Neural progenitor cell (in vitro differentiated cells): ENCODE measurements at regions not wholly inside any gene's neighbourhood (a gene's known extent, or its start where the extent isn't known, plus 50 kb on each side); places are given as distances from the start of the nearest gene placed in this dataset.

ENCODE experiments used
- CTCF ChIP-seq: fragments of 200-600 bp; sonication (generic); IDR thresholded peaks from 2 replicates; pipeline ENCODE4 v1.5.1; 2017; ENCODE audit warnings: antibody characterized with exemption, mild to moderate bottlenecking
- EZH2 ChIP-seq: fragments of 200-600 bp; sonication (generic); IDR thresholded peaks from 2 replicates; pipeline ENCODE4 v1.6.1; 2017; ENCODE audit warnings: antibody characterized with exemption, mild to moderate bottlenecking, moderate library complexity

- TF ChIP-seq CTCF (no peak), EZH2 (no peak)
Measured at GRCh38 chr5:158485047-158485446, 614.7 kb downstream of the EBF1 start.
